PC-3 (cell line): ENCODE measurements at regions not wholly inside any gene's neighbourhood (a gene's known extent, or its start where the extent isn't known, plus 50 kb on each side); places are given as distances from the start of the nearest gene placed in this dataset.

Experiments used
- ATAC-seq: fragments of 200-7000 bp; cut with Tn5 transposase; 2 replicates; pipeline ENCODE4 v1.9.1; 2020; ENCODE audit warnings: mild to moderate bottlenecking, moderate library complexity
- BruUV-seq: library from RNA; stranded (reverse); fragments of 400-500 nt; replicated peaks from 2 replicates; lab custom pipeline; 2021; lab: Mats Ljungman, UMichigan
- CTCF ChIA-PET: fragments of 300-600 bp; sonication (Branson Sonifier 250); formaldehyde crosslinking; loops from one replicate; lab custom pipeline; 2022; ENCODE audit warnings: antibody characterized with exemption; lab: Charles Lee
- POLR2A ChIA-PET: fragments of 300-600 bp; sonication (Branson Sonifier 250); formaldehyde crosslinking; loops from one replicate; lab custom pipeline; 2022; ENCODE audit warnings: antibody characterized with exemption; ENCODE audit not compliant: unreplicated experiment; lab: Charles Lee
- DNase-seq: peaks from one replicate; pipeline ENCODE4 v3.0.0-alpha.2; 2015
- H2AFZ ChIP-seq: fragments of 300-600 bp; sonication (generic); 2 replicates; pipeline ENCODE4 v1.6.0; 2016; ENCODE audit warnings: antibody characterized with exemption, low read length
- H3F3A ChIP-seq: fragments of 300-600 bp; sonication (generic); one replicate; pipeline ENCODE4 v1.6.0; 2017; ENCODE audit warnings: antibody characterized with exemption, low read length, control low read depth, mild to moderate bottlenecking; ENCODE audit not compliant: unreplicated experiment
- H3K27ac ChIP-seq: fragments of 300-600 bp; sonication (generic); 2 replicates; pipeline ENCODE4 v1.5.1; 2016; ENCODE audit warnings: mild to moderate bottlenecking, low read length
- H3K27me3 ChIP-seq: fragments of 300-600 bp; sonication (generic); 2 replicates; pipeline ENCODE4 v1.6.1; 2016; ENCODE audit warnings: low read length, mixed read lengths
- H3K36me3 ChIP-seq: fragments of 300-600 bp; sonication (generic); 2 replicates; pipeline ENCODE4 v1.6.1; 2016; ENCODE audit warnings: low read depth, mixed run types, low read length, mixed read lengths
- H3K4me1 ChIP-seq: fragments of 300-600 bp; sonication (generic); 2 replicates; pipeline ENCODE4 v1.5.1; 2016; ENCODE audit warnings: low read length; ENCODE audit not compliant: insufficient read depth
- H3K4me2 ChIP-seq: fragments of 300-600 bp; sonication (generic); 2 replicates; pipeline ENCODE4 v1.6.0; 2016; ENCODE audit warnings: low read length
- H3K4me3 ChIP-seq: fragments of 300-600 bp; sonication (generic); 2 replicates; pipeline ENCODE4 v1.5.1; 2016; ENCODE audit warnings: mild to moderate bottlenecking, low read length, mixed read lengths
- H3K79me2 ChIP-seq: fragments of 300-600 bp; sonication (generic); 2 replicates; pipeline ENCODE4 v1.6.1; 2017; ENCODE audit warnings: low read length, mixed read lengths
- H3K9ac ChIP-seq: fragments of 300-600 bp; sonication (generic); 2 replicates; pipeline ENCODE4 v1.6.0; 2016; ENCODE audit warnings: mild to moderate bottlenecking, low read length
- H3K9me2 ChIP-seq: fragments of 300-600 bp; sonication (generic); replicated peaks from 2 replicates; pipeline ENCODE4 v1.6.1; 2016; ENCODE audit warnings: mixed run types, low read length, mixed read lengths
- H3K9me3 ChIP-seq: fragments of 300-600 bp; sonication (generic); 2 replicates; pipeline ENCODE4 v1.6.1; 2016; ENCODE audit warnings: low read length, mixed read lengths
- H4K20me1 ChIP-seq: fragments of 300-600 bp; sonication (generic); 2 replicates; pipeline ENCODE4 v1.6.1; 2016; ENCODE audit warnings: low read length, mixed read lengths
- EZH2 ChIP-seq: fragments of 300-600 bp; sonication (generic); IDR thresholded peaks from one replicate; pipeline ENCODE4 v1.6.1; 2017; ENCODE audit warnings: antibody characterized with exemption, mild to moderate bottlenecking, low read length; ENCODE audit not compliant: unreplicated experiment
- EZH2phosphoT487 ChIP-seq: fragments of 300-600 bp; sonication (generic); IDR thresholded peaks from 2 replicates; pipeline ENCODE4 v1.6.1; 2018; ENCODE audit warnings: mild to moderate bottlenecking, antibody characterized with exemption, low read length, borderline replicate concordance
- intact Hi-C: fragments of 100-400 bp; cut with micrococcal nuclease; formaldehyde crosslinking; loops from 2 replicates; pipeline ENCODE4 v1.9.0; 2023
- TF ChIP-seq, protein P1 (sequence below): fragments of 300-600 bp; sonication (generic); conservative IDR thresholded peaks from 2 replicates; pipeline ENCODE4 v1.5.1; 2017; ENCODE audit warnings: antibody characterized with exemption, low read depth, mild to moderate bottlenecking, low read length

DNA sequence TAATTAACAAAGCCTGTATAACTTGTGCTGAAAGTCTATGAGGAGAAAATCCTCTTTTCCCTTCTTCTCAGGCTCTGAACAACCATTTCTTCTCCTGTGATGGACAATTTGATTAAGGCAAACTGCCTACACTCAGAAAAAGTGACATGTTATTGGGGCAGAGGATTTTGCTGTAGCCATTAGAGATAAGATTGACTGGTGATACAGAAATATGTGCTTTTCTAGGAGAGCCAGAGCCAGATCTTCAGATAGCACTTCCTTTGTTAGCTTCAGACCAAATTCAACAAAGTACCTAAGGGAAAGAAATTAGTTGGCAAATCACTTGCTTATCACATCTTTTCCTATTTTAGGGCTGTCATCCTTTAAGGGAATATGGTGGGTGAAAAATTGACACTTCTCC lies 259.9 kb downstream of the ARPP21 start:
- TF ChIP-seq EZH2 (no peak), EZH2phosphoT487 (no peak)
- TF ChIP-seq, protein P1, sequence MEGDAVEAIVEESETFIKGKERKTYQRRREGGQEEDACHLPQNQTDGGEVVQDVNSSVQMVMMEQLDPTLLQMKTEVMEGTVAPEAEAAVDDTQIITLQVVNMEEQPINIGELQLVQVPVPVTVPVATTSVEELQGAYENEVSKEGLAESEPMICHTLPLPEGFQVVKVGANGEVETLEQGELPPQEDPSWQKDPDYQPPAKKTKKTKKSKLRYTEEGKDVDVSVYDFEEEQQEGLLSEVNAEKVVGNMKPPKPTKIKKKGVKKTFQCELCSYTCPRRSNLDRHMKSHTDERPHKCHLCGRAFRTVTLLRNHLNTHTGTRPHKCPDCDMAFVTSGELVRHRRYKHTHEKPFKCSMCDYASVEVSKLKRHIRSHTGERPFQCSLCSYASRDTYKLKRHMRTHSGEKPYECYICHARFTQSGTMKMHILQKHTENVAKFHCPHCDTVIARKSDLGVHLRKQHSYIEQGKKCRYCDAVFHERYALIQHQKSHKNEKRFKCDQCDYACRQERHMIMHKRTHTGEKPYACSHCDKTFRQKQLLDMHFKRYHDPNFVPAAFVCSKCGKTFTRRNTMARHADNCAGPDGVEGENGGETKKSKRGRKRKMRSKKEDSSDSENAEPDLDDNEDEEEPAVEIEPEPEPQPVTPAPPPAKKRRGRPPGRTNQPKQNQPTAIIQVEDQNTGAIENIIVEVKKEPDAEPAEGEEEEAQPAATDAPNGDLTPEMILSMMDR: no peak
- H4K20me1 ChIP-seq: no peaks in the 10 kb centered on the region
- ATAC-seq (no peak), DNase-seq (no peak)
- H3K9me3 ChIP-seq: no peaks in the 10 kb centered on the region
- H3K27me3 ChIP-seq: 0 out of 2 replicates have a peak, but pooled peaks cover 6% of the 10 kb centered on the region
- no TSS peak for BruUV-seq
- H3K36me3 ChIP-seq: no peaks in the 10 kb centered on the region
- H2AFZ ChIP-seq: no peak overlapping the region
- no peak overlapping the region for H3K4me2 ChIP-seq
- H3K4me3 ChIP-seq: no peak overlapping the region
- no peak overlapping the region for H3K9ac ChIP-seq
- H3F3A ChIP-seq: no peaks in the 10 kb centered on the region
- intact Hi-C loops: no loop called here
- H3K4me1 ChIP-seq: no peaks in the 10 kb centered on the region
- H3K9me2 ChIP-seq: no peaks in the 10 kb centered on the region
- no peaks in the 10 kb centered on the region for H3K79me2 ChIP-seq
- ChIA-PET CTCF (no interaction called here), POLR2A (no interaction called here)
- H3K27ac ChIP-seq: no peak overlapping the region

DNA sequence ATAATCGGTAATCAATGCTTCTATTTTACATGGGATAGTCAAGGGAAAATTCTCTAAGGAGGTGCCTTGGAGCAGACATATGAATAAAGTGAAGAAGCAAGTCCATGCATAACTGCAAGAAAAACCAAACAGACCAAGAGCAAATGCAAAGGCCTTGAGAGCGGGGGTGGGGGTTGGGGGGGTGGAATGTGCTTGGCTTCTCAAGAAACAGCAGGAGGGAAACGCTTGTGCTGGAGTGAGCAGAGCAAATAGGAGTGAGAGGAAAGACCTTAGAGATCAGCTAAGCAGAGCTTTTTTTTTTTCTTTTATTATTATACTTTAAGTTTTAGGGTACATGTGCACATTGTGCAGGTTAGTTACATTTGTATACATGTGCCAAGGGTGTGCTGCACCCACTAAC lies 260.8 kb downstream of the ARPP21 start:
- no TSS peak for BruUV-seq
- Histone ChIP-seq H3K4me2 (no peak overlapping the region), H3K36me3 (no peaks in the 10 kb centered on the region), H3K4me3 (no peak overlapping the region), H3F3A (no peaks in the 10 kb centered on the region), H3K79me2 (no peaks in the 10 kb centered on the region), H3K27ac (no peak overlapping the region), H3K4me1 (no peaks in the 10 kb centered on the region), H4K20me1 (no peaks in the 10 kb centered on the region), H3K9me2 (no peaks in the 10 kb centered on the region), H3K9me3 (no peaks in the 10 kb centered on the region), H3K9ac (no peak overlapping the region), H2AFZ (no peak overlapping the region), H3K27me3 (0 out of 2 replicates have a peak, but pooled peaks cover 6% of the 10 kb centered on the region)
- intact Hi-C loops: no loop called here
- CTCF ChIA-PET: no interaction called here
- DNase-seq (no peak), ATAC-seq (no peak)
- POLR2A ChIA-PET: no interaction called here
- TF ChIP-seq EZH2phosphoT487: no peak

DNA sequence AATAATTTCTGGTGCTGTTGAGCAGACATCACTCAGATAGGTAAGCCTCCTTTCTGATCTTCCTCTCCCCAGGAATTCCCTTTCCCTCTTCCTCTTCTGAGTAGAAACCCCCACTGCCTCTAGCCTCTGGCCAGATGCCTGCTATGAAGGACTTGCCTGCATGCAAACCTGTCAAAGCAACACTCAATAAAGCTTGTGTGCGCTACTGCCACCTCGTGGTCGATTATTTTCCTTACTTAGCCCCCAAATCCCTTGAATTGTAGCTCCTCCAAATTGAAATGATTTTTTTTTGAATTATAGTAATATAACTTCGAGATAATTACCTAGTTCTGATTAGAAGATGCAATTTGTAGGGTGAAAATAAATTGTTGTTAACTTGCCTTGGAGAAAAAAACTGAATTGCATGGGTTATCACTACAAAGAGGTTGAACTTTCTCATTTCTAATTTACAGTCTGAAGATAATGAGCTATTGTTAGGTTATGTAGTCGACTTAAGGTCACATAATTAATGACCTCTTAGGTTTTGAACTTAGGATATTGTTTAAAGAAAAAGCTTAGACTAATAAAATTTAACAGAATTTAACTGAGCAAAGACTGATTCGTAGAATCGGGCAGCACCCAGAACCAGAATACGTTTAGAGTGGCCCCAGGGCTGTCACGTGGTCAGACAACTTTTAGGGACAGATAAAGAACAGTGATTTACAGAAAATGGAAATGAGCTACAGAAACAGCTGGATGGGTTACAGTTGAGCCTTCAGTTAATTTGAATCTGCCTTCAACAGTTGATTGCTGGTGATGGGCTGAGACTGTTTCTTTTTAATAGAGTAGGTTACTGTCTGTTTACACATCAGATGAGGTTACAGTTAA lies 269.3 kb downstream of the ARPP21 start:
- H3K9me3 ChIP-seq: no peaks in the 10 kb centered on the region
- no peak overlapping the region for H3K4me3 ChIP-seq
- H3K36me3 ChIP-seq: no peaks in the 10 kb centered on the region; the same call in 1 of the 2 replicates
- intact Hi-C loops: loop anchor here (1.0 to 2.0 kb wide), 3 partner anchors 44 to 1928 kb away; no protein-coding TSS in a partner anchor
- no peak overlapping the region for H3K27ac ChIP-seq
- H3K9ac ChIP-seq: no peak overlapping the region
- no peak for TF ChIP-seq EZH2phosphoT487
- TF ChIP-seq, protein P1: peak; percentile 91
- H2AFZ ChIP-seq: no peak overlapping the region
- no peaks in the 10 kb centered on the region for H3K27me3 ChIP-seq
- no peaks in the 10 kb centered on the region for H3K9me2 ChIP-seq
- ChIA-PET POLR2A (interaction anchor here (0.6 kb wide), 1 partner anchor 257 kb away, joined by 5 read pairs; no protein-coding TSS in a partner anchor), CTCF (interaction anchor here (0.6 to 0.9 kb wide), 7 partner anchors 25 to 1028 kb away, joined by 3 to 12 read pairs (median 3); no protein-coding TSS in a partner anchor)
- no TSS peak for BruUV-seq
- H3K4me1 ChIP-seq: no peaks in the 10 kb centered on the region
- no peaks in the 10 kb centered on the region for H3F3A ChIP-seq
- H4K20me1 ChIP-seq: no peaks in the 10 kb centered on the region
- no peaks in the 10 kb centered on the region for H3K79me2 ChIP-seq
- DNase-seq (peak; percentile 86), ATAC-seq (peak; percentile 86)
- no peak overlapping the region for H3K4me2 ChIP-seq
